Panc1 (cell line): ENCODE measurements at regions not wholly inside any gene's neighbourhood (a gene's known extent, or its start where the extent isn't known, plus 50 kb on each side); places are given as distances from the start of the nearest gene placed in this dataset.

Source experiments
- TCF7L2 ChIP-seq: IDR thresholded peaks from 2 replicates; pipeline ENCODE4 v1.6.1; 2011; ENCODE audit warnings: mild to moderate bottlenecking, low read depth, low read length, inconsistent platforms
- TF ChIP-seq, protein P1 (sequence below): fragments of 450-650 bp; IDR thresholded peaks from 2 replicates; pipeline ENCODE4 v1.5.1; 2017; ENCODE audit warnings: mild to moderate bottlenecking

- TF ChIP-seq, protein P1, sequence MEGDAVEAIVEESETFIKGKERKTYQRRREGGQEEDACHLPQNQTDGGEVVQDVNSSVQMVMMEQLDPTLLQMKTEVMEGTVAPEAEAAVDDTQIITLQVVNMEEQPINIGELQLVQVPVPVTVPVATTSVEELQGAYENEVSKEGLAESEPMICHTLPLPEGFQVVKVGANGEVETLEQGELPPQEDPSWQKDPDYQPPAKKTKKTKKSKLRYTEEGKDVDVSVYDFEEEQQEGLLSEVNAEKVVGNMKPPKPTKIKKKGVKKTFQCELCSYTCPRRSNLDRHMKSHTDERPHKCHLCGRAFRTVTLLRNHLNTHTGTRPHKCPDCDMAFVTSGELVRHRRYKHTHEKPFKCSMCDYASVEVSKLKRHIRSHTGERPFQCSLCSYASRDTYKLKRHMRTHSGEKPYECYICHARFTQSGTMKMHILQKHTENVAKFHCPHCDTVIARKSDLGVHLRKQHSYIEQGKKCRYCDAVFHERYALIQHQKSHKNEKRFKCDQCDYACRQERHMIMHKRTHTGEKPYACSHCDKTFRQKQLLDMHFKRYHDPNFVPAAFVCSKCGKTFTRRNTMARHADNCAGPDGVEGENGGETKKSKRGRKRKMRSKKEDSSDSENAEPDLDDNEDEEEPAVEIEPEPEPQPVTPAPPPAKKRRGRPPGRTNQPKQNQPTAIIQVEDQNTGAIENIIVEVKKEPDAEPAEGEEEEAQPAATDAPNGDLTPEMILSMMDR = no peak
- TF ChIP-seq TCF7L2 = no peak
Observed at GRCh38 chr16:51952500-51952899, 594.4 kb downstream of the TOX3 start.
